K562 (cell line): ENCODE measurements at regions not wholly inside any gene's neighbourhood (a gene's known extent, or its start where the extent isn't known, plus 50 kb on each side); places are given as distances from the start of the nearest gene placed in this dataset.

Experiments
- ATAC-seq: fragments of 200-7000 bp; cut with Tn5 transposase; 3 replicates; pipeline ENCODE4 v1.9.1; 2020; ENCODE audit warnings: moderate library complexity
- BruUV-seq: library from RNA; stranded (reverse); fragments of 400-500 nt; replicated peaks from 2 replicates; lab custom pipeline; 2021; lab: Mats Ljungman, UMichigan
- CTCF ChIA-PET: fragments of 300-600 bp; formaldehyde crosslinking; extraction: SDS; loops from one replicate; lab custom pipeline; 2021; ENCODE audit warnings: low intra/inter-chr PET ratio; lab: Yijun Ruan, JAX
- POLR2A ChIA-PET: fragments of 300-600, 350-650 bp; sonication (Branson Sonifier 250); formaldehyde crosslinking; extraction: SDS; loops from one replicate; lab custom pipeline; 2021; ENCODE audit warnings: antibody characterized with exemption, inconsistent platforms; lab: Yijun Ruan, JAX
- DNase-seq, 4 experiments: peaks; one replicate each; pipeline versions ENCODE4 v3.0.0 to v3.0.0-alpha.2; 2011 to 2018; ENCODE audit warnings: low spot score in 3 of 4, mixed read lengths in 3 of 4; ENCODE audit errors: extremely low read depth in 1 of 4
- FAIRE-seq: peaks from 2 replicates; lab custom pipeline; 2011; peaks lifted over from hg19 to GRCh38; lab: Jason Lieb, UNC
- H2AFZ ChIP-seq: 2 replicates; pipeline ENCODE4 v1.6.0; 2011; ENCODE audit warnings: low read depth, low read length, control low read depth, inconsistent platforms
- H3K27ac ChIP-seq: fragments of 200-600 bp; 3 replicates; pipeline ENCODE4 v1.8.0; 2011; ENCODE audit warnings: low read depth, mild to moderate bottlenecking, control low read depth, inconsistent platforms, low read length, moderate library complexity, mixed read lengths; ENCODE audit errors: extremely low read depth
- H3K27me3 ChIP-seq, 2 experiments: fragments of 300-600 bp in 1 of 2; 2 replicates in 1 of 2; 3 replicates in 1 of 2; pipeline versions ENCODE4 v1.6.0 to v1.8.0; 2011; ENCODE audit warnings: inconsistent platforms in 2 of 2, low read length in 2 of 2, mild to moderate bottlenecking in 1 of 2, mixed read lengths in 1 of 2, moderate library complexity in 1 of 2; ENCODE audit not compliant: control insufficient read depth in 2 of 2, insufficient read depth in 2 of 2
- H3K36me3 ChIP-seq: fragments of 300-600 bp; 3 replicates; pipeline ENCODE4 v1.8.0; 2011; ENCODE audit warnings: mild to moderate bottlenecking, low read length, inconsistent platforms; ENCODE audit not compliant: control insufficient read depth, insufficient read depth
- H3K4me1 ChIP-seq, 2 experiments: fragments of 200-600 bp in 1 of 2; replicated peaks in 1 of 2; 2 replicates in 1 of 2; 3 replicates in 1 of 2; pipeline versions ENCODE4 v1.5.1 to v1.8.0; 2011; ENCODE audit warnings: inconsistent platforms in 2 of 2, low read length in 2 of 2, mild to moderate bottlenecking in 1 of 2, mixed read lengths in 1 of 2, moderate library complexity in 1 of 2; ENCODE audit not compliant: control insufficient read depth in 2 of 2, insufficient read depth in 2 of 2
- H3K4me2 ChIP-seq: 2 replicates; pipeline ENCODE4 v1.6.1; 2011; ENCODE audit warnings: low read length, control low read depth, inconsistent platforms, mixed read lengths; ENCODE audit not compliant: insufficient read depth
- H3K4me3 ChIP-seq: fragments of 200-600 bp; sonication (generic), shearing (Covaris generic); 2 replicates; pipeline ENCODE4 v1.5.1; 2016; ENCODE audit warnings: control low read depth, inconsistent platforms
- H3K79me2 ChIP-seq: fragments of 200-600 bp; 3 replicates; pipeline ENCODE4 v1.8.0; 2011; ENCODE audit warnings: low read length, inconsistent platforms; ENCODE audit not compliant: control insufficient read depth, insufficient read depth
- H3K9ac ChIP-seq, 2 experiments: 2 replicates each; pipeline versions ENCODE4 v1.6.0 to v1.6.1; 2011; ENCODE audit warnings: low read depth in 2 of 2, low read length in 2 of 2, control low read depth in 1 of 2, inconsistent platforms in 1 of 2, mild to moderate bottlenecking in 1 of 2, mixed read lengths in 1 of 2; ENCODE audit not compliant: insufficient read depth in 1 of 2
- H3K9me1 ChIP-seq: one replicate; pipeline ENCODE4 v1.6.0; 2011; ENCODE audit warnings: inconsistent platforms, mild to moderate bottlenecking, low read length, moderate library complexity; ENCODE audit not compliant: control insufficient read depth, insufficient read depth
- H3K9me3 ChIP-seq: replicated peaks from 2 replicates; pipeline ENCODE4 v1.5.1; 2011; ENCODE audit warnings: low read depth, low read length, inconsistent platforms; ENCODE audit not compliant: control insufficient read depth, insufficient read depth
- H4K20me1 ChIP-seq: replicated peaks from 2 replicates; pipeline ENCODE4 v1.6.1; 2011; ENCODE audit warnings: low read length, inconsistent platforms, mixed read lengths; ENCODE audit not compliant: control insufficient read depth, insufficient read depth
- DDX20 ChIP-seq: fragments of 450-650 bp; IDR thresholded peaks from 2 replicates; pipeline ENCODE4 v1.6.1; 2016; ENCODE audit warnings: missing genetic modification characterization, low read depth, mild to moderate bottlenecking, missing compliant biosample characterization, moderate library complexity
- HMG20A ChIP-seq: fragments of 450-650 bp; formaldehyde crosslinking; conservative IDR thresholded peaks from 2 replicates; pipeline ENCODE4 v1.4.0; 2020; ENCODE audit warnings: mild to moderate bottlenecking, mixed read lengths
- NFATC3 ChIP-seq: fragments of 450-650 bp; IDR thresholded peaks from 2 replicates; pipeline ENCODE4 v1.6.1; 2017; ENCODE audit warnings: mild to moderate bottlenecking
- RBM14 ChIP-seq: fragments of 200-400 bp; formaldehyde crosslinking; IDR thresholded peaks from 2 replicates; pipeline ENCODE4 v1.6.1; 2018; ENCODE audit warnings: low read depth, mild to moderate bottlenecking, low read length, moderate library complexity, borderline replicate concordance; ENCODE audit not compliant: insufficient read depth
- ZFP30 ChIP-seq: fragments of 250-450 bp; sonication (Bioruptor Pico); IDR thresholded peaks from 2 replicates; pipeline ENCODE4 v1.8.0; 2022; ENCODE audit warnings: moderate library complexity, mild to moderate bottlenecking, inconsistent platforms, borderline replicate concordance
- ZNF316 ChIP-seq: fragments of 450-650 bp; IDR thresholded peaks from 2 replicates; pipeline ENCODE4 v1.6.1; 2016
- in situ Hi-C: fragments of 300-500 bp; cut with MboI; formaldehyde crosslinking; loops from 4 replicates; pipeline ENCODE4 v1.15.0; 2018; ENCODE audit warnings: inconsistent platforms, mixed read lengths
- intact Hi-C: fragments of 100-400 bp; cut with micrococcal nuclease; formaldehyde crosslinking; loops from 2 replicates; pipeline ENCODE4 v1.14.2; 2022
- TF ChIP-seq, protein P1 (sequence below): fragments of 250-450 bp; sonication (Bioruptor Pico); IDR thresholded peaks from 2 replicates; pipeline ENCODE4 v1.5.0; 2021
- TF ChIP-seq, protein P2 (sequence below): fragments of 250-450 bp; sonication (Bioruptor Pico); IDR thresholded peaks from 2 replicates; pipeline ENCODE4 v1.8.0; 2021; ENCODE audit warnings: mild to moderate bottlenecking, moderate library complexity
- TF ChIP-seq, protein P3 (sequence below): sonication (generic); formaldehyde crosslinking; IDR thresholded peaks from 2 replicates; pipeline ENCODE4 v1.8.1; 2022; ENCODE audit warnings: missing genetic modification reagents
- TF ChIP-seq, protein P4 (sequence below): IDR thresholded peaks from 2 replicates; pipeline ENCODE4 v1.6.1; 2014; ENCODE audit warnings: antibody characterized with exemption
- TF ChIP-seq, protein P5 (sequence below): fragments of 200-400 bp; formaldehyde crosslinking; IDR thresholded peaks from 2 replicates; pipeline ENCODE4 v1.6.1; 2017; ENCODE audit warnings: mild to moderate bottlenecking, low read depth, low read length, moderate library complexity
- TF ChIP-seq, protein P6 (sequence below): fragments of 150-350 bp; IDR thresholded peaks from 2 replicates; pipeline ENCODE4 v1.6.1; 2014; ENCODE audit warnings: low read depth, mild to moderate bottlenecking, low read length, borderline replicate concordance

DNA sequence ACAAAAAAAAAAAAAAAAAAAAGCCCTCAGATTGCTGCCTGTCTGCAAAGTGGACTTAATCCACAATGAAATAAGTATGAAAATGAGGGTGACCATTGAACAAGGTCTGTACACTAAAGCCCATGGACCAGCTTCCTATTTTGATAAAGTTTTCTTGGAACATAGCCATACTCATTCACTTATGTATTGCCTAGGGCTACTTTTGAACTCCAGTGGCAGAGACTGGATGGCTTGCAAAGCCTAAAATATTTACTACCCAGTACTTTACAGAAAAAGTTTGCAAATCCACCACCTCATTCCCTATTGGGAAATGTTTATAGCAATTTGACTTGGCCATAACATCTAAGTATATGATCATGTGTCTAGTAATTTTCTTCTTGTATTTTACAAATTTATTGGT is 481.7 kb downstream of the NAF1 start:
- H3K9me3 ChIP-seq, result no peaks in the 10 kb centered on the region
- H3K79me2 ChIP-seq, result no peaks in the 10 kb centered on the region
- no peak overlapping the region for H3K9ac ChIP-seq
- H3K4me1 ChIP-seq, result no peaks in the 10 kb centered on the region
- H3K4me3 ChIP-seq, result no peak overlapping the region
- no peak for DNase-seq
- no peak for ATAC-seq
- in situ Hi-C loops, result no loop called here
- H3K27ac ChIP-seq, result no peak overlapping the region
- ChIA-PET CTCF (no interaction called here), POLR2A (no interaction called here)
- no peaks in the 10 kb centered on the region for H4K20me1 ChIP-seq
- intact Hi-C loops, result no loop called here
- H3K36me3 ChIP-seq, result no peaks in the 10 kb centered on the region
- TF ChIP-seq, protein P1, sequence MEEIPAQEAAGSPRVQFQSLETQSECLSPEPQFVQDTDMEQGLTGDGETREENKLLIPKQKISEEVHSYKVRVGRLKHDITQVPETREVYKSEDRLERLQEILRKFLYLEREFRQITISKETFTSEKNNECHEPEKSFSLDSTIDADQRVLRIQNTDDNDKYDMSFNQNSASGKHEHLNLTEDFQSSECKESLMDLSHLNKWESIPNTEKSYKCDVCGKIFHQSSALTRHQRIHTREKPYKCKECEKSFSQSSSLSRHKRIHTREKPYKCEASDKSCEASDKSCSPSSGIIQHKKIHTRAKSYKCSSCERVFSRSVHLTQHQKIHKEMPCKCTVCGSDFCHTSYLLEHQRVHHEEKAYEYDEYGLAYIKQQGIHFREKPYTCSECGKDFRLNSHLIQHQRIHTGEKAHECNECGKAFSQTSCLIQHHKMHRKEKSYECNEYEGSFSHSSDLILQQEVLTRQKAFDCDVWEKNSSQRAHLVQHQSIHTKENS (CRISPR knock-in tag), result no peak
- no peak for TF ChIP-seq DDX20 (tag)
- TF ChIP-seq HMG20A (CRISPR knock-in tag), result no peak
- TF ChIP-seq RBM14, result no peak
- TF ChIP-seq ZNF316, result no peak
- TF ChIP-seq, protein P2, sequence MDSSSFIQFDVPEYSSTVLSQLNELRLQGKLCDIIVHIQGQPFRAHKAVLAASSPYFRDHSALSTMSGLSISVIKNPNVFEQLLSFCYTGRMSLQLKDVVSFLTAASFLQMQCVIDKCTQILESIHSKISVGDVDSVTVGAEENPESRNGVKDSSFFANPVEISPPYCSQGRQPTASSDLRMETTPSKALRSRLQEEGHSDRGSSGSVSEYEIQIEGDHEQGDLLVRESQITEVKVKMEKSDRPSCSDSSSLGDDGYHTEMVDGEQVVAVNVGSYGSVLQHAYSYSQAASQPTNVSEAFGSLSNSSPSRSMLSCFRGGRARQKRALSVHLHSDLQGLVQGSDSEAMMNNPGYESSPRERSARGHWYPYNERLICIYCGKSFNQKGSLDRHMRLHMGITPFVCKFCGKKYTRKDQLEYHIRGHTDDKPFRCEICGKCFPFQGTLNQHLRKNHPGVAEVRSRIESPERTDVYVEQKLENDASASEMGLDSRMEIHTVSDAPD, result no peak
- no peak for TF ChIP-seq NFATC3
- no peak for TF ChIP-seq ZFP30
- TF ChIP-seq, protein P3, sequence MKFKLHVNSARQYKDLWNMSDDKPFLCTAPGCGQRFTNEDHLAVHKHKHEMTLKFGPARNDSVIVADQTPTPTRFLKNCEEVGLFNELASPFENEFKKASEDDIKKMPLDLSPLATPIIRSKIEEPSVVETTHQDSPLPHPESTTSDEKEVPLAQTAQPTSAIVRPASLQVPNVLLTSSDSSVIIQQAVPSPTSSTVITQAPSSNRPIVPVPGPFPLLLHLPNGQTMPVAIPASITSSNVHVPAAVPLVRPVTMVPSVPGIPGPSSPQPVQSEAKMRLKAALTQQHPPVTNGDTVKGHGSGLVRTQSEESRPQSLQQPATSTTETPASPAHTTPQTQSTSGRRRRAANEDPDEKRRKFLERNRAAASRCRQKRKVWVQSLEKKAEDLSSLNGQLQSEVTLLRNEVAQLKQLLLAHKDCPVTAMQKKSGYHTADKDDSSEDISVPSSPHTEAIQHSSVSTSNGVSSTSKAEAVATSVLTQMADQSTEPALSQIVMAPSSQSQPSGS, result no peak
- TF ChIP-seq, protein P4, sequence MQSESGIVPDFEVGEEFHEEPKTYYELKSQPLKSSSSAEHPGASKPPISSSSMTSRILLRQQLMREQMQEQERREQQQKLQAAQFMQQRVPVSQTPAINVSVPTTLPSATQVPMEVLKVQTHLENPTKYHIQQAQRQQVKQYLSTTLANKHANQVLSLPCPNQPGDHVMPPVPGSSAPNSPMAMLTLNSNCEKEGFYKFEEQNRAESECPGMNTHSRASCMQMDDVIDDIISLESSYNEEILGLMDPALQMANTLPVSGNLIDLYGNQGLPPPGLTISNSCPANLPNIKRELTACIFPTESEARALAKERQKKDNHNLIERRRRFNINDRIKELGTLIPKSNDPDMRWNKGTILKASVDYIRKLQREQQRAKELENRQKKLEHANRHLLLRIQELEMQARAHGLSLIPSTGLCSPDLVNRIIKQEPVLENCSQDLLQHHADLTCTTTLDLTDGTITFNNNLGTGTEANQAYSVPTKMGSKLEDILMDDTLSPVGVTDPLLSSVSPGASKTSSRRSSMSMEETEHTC, result no peak
- TF ChIP-seq, protein P5, sequence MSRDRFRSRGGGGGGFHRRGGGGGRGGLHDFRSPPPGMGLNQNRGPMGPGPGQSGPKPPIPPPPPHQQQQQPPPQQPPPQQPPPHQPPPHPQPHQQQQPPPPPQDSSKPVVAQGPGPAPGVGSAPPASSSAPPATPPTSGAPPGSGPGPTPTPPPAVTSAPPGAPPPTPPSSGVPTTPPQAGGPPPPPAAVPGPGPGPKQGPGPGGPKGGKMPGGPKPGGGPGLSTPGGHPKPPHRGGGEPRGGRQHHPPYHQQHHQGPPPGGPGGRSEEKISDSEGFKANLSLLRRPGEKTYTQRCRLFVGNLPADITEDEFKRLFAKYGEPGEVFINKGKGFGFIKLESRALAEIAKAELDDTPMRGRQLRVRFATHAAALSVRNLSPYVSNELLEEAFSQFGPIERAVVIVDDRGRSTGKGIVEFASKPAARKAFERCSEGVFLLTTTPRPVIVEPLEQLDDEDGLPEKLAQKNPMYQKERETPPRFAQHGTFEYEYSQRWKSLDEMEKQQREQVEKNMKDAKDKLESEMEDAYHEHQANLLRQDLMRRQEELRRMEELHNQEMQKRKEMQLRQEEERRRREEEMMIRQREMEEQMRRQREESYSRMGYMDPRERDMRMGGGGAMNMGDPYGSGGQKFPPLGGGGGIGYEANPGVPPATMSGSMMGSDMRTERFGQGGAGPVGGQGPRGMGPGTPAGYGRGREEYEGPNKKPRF, result no peak
- TF ChIP-seq, protein P6, sequence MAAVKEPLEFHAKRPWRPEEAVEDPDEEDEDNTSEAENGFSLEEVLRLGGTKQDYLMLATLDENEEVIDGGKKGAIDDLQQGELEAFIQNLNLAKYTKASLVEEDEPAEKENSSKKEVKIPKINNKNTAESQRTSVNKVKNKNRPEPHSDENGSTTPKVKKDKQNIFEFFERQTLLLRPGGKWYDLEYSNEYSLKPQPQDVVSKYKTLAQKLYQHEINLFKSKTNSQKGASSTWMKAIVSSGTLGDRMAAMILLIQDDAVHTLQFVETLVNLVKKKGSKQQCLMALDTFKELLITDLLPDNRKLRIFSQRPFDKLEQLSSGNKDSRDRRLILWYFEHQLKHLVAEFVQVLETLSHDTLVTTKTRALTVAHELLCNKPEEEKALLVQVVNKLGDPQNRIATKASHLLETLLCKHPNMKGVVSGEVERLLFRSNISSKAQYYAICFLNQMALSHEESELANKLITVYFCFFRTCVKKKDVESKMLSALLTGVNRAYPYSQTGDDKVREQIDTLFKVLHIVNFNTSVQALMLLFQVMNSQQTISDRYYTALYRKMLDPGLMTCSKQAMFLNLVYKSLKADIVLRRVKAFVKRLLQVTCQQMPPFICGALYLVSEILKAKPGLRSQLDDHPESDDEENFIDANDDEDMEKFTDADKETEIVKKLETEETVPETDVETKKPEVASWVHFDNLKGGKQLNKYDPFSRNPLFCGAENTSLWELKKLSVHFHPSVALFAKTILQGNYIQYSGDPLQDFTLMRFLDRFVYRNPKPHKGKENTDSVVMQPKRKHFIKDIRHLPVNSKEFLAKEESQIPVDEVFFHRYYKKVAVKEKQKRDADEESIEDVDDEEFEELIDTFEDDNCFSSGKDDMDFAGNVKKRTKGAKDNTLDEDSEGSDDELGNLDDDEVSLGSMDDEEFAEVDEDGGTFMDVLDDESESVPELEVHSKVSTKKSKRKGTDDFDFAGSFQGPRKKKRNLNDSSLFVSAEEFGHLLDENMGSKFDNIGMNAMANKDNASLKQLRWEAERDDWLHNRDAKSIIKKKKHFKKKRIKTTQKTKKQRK, result no peak
- no peak for FAIRE-seq
- no peaks in the 10 kb centered on the region for H3K9me1 ChIP-seq
- BruUV-seq, result no TSS peak
- no peaks in the 10 kb centered on the region for H3K27me3 ChIP-seq
- no peak overlapping the region for H2AFZ ChIP-seq
- no peak overlapping the region for H3K4me2 ChIP-seq
